MG63 (cell line): ENCODE measurements at regions not wholly inside any gene's neighbourhood (a gene's known extent, or its start where the extent isn't known, plus 50 kb on each side); places are given as distances from the start of the nearest gene placed in this dataset.

ENCODE experiments used
- DNase-seq: peaks from one replicate; pipeline ENCODE4 v3.0.0-alpha.2; 2020
- H3K27me3 ChIP-seq: fragments of 250-450 bp; sonication (Bioruptor Pico); 2 replicates; pipeline ENCODE4 v1.5.1; 2020; ENCODE audit warnings: mild to moderate bottlenecking, moderate library complexity
- H3K36me3 ChIP-seq: fragments of 250-450 bp; sonication (Bioruptor Pico); 2 replicates; pipeline ENCODE4 v1.5.1; 2020; ENCODE audit warnings: mild to moderate bottlenecking, moderate library complexity
- H3K4me3 ChIP-seq: fragments of 250-450 bp; sonication (Bioruptor Pico); 2 replicates; pipeline ENCODE4 v1.5.1; 2020; ENCODE audit warnings: mild to moderate bottlenecking, moderate library complexity
- H3K9me3 ChIP-seq: fragments of 250-450 bp; sonication (Bioruptor Pico); 2 replicates; pipeline ENCODE4 v1.5.1; 2020; ENCODE audit warnings: mild to moderate bottlenecking, moderate library complexity

GRCh38 chr4:106700321-106700720, 331.7 kb upstream of the GIMD1 start:
- Histone ChIP-seq H3K36me3 (no peaks in the 10 kb centered on the region), H3K4me3 (no peak overlapping the region), H3K27me3 (no peaks in the 10 kb centered on the region), H3K9me3 (no peaks in the 10 kb centered on the region)
- no peak for DNase-seq

DNA sequence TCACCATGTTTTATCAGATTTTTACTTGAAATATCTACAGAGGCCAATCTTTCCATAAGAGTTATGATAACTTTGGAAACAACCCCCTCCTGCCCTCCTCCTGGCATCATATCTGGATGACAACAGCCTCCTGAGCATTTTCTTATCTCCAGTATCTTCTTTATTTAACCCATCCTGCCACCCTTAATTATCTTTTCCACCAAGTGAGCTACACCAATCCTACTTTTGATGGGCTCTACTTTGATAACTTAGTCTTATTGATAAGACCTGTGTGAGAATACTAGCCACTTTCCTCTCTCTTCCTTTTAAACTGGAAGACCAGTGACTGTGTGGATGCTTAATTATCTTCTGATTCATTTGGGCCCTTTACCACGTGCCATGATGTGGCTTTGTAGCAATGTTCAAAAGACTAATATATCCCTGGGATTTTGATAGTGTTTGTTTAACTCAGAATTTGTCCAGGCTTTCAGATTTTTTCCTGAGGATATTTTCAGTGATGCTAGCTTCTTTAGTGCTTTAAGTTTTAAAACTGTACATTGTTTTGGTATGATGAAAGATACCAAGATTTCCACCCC, 330.1 kb upstream of the GIMD1 start:
- no peak overlapping the region for H3K4me3 ChIP-seq
- DNase-seq, result no peak
- H3K36me3 ChIP-seq, result no peaks in the 10 kb centered on the region
- no peaks in the 10 kb centered on the region for H3K9me3 ChIP-seq
- H3K27me3 ChIP-seq, result no peaks in the 10 kb centered on the region

GRCh38 chr4:106695501-106696262, 327.1 kb upstream of the GIMD1 start:
- Histone ChIP-seq H3K4me3 (no peak overlapping the region), H3K36me3 (no peaks in the 10 kb centered on the region), H3K9me3 (no peaks in the 10 kb centered on the region), H3K27me3 (no peaks in the 10 kb centered on the region)
- no peak for DNase-seq

DNA sequence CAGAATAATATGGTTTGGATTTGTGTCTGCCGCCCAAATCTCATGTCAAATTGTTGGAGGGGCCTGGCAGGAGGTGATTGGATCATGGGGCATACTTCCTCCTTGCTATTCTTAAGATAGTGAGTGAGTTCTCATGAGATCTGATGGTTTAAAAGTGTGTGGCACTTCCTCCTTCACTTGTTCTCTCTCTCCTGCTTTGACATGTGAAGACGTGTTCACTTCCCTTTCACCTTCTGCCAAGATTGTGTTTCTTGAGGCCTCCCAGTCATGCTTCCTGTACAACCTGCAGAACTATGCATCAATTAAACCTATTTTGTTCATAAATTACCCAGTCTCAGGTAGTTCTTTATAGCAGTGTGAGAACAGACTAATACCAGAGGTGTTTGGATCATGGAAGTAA, 325.7 kb upstream of the GIMD1 start:
- H3K27me3 ChIP-seq, result no peaks in the 10 kb centered on the region
- no peak for DNase-seq
- H3K4me3 ChIP-seq, result no peak overlapping the region
- no peaks in the 10 kb centered on the region for H3K36me3 ChIP-seq
- H3K9me3 ChIP-seq, result no peaks in the 10 kb centered on the region

- H3K36me3 ChIP-seq, result no peaks in the 10 kb centered on the region
- no peak overlapping the region for H3K4me3 ChIP-seq
- no peaks in the 10 kb centered on the region for H3K27me3 ChIP-seq
- no peaks in the 10 kb centered on the region for H3K9me3 ChIP-seq
- no peak for DNase-seq
Measured at GRCh38 chr4:106691749-106692148, 323.2 kb upstream of the GIMD1 start.

DNA sequence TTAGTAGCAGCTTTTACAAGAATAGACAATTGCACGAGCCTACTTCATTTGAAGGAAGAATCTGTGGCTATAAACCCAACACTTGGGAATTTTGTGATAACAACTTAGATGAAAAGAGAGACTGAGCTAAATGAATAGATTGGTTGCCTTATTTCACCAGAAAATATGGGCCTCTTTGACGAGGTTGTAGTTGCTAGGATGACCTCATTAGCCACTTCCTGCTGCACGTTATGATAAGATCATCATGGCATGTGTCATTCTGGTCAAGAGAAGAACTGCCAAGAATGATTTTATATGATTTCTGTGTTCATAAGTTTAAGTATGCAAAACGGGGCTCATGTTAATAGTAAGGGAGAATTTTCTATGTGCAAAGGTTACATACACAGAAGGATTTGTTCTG, 321.9 kb upstream of the GIMD1 start:
- Histone ChIP-seq H3K4me3 (no peak overlapping the region), H3K27me3 (no peaks in the 10 kb centered on the region), H3K9me3 (no peaks in the 10 kb centered on the region), H3K36me3 (no peaks in the 10 kb centered on the region)
- DNase-seq, result peak; percentile 0

DNA sequence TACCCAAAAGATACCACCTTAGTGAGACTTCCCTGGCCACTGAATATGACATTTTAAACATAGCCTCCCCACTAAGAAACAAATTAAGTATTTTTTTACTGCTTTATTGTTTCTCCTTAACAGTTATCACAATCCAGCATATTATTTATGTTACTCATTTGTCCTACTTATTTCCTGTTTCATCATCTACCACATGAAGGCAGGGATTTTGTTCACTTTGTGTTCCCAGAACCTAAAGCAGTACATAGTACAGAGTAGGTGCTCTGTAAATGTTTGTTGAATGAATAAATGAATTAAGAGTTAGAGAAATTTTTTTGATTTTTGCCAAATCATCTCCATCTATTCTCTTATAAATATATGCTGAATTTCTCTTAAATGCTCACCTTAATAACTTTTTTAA, 318.4 kb upstream of the GIMD1 start:
- Histone ChIP-seq H3K27me3 (no peaks in the 10 kb centered on the region), H3K4me3 (no peak overlapping the region), H3K9me3 (no peaks in the 10 kb centered on the region), H3K36me3 (no peaks in the 10 kb centered on the region)
- no peak for DNase-seq

DNA sequence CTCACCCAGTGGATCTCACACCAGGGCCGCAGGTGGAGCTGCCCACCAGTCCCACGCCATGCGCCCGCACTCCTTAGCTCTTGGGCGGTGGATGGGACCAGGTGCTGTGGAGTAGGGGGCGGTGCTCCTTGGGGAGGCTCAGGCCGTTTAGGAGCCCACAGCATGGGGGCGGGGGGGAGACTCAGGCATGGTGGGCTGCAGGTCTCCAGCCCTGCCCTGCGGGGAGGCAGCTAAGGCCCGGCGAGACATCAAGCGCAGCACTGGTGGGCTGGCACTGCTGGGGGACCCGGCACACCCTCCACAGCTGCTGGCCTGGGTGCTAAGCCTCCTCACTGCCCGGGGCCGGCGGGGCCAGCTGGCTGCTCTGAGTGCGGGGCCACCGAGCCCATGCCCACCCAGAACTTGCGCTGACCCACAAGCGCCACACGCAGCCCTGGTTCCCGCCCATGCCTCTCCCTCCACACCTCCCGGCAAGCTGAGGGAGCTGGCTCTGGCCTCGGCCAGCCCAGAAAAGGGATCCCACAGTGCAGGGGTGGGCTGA, 312.9 kb upstream of the GIMD1 start:
- Histone ChIP-seq H3K36me3 (no peaks in the 10 kb centered on the region), H3K27me3 (no peaks in the 10 kb centered on the region), H3K4me3 (no peak overlapping the region), H3K9me3 (no peaks in the 10 kb centered on the region)
- DNase-seq, result no peak

GRCh38 chr4:106679063-106679462, 310.5 kb upstream of the GIMD1 start:
- H3K9me3 ChIP-seq, result no peaks in the 10 kb centered on the region
- no peaks in the 10 kb centered on the region for H3K27me3 ChIP-seq
- H3K36me3 ChIP-seq, result no peaks in the 10 kb centered on the region
- H3K4me3 ChIP-seq, result no peak overlapping the region
- no peak for DNase-seq

DNA sequence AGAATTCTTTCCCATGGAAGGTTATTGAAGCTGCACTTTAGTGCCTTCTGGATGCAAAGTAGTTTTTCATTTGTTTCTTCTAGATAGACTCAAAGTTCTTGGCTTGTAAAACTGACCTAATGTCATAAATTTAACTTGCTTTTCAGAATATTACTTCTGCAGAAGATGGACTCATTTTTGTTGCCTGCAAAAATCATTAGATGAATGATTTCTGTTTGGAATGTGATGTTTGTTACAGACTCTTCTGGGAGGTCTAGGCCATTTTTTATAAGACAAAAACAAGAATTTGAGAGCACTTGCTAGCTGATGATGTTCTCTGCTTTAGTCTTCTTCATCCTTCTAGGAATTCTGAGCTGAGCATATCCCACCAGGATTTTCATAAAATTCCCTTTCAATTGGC, 308.6 kb upstream of the GIMD1 start:
- DNase-seq, result no peak
- no peak overlapping the region for H3K4me3 ChIP-seq
- no peaks in the 10 kb centered on the region for H3K9me3 ChIP-seq
- no peaks in the 10 kb centered on the region for H3K27me3 ChIP-seq
- H3K36me3 ChIP-seq, result no peaks in the 10 kb centered on the region

DNA sequence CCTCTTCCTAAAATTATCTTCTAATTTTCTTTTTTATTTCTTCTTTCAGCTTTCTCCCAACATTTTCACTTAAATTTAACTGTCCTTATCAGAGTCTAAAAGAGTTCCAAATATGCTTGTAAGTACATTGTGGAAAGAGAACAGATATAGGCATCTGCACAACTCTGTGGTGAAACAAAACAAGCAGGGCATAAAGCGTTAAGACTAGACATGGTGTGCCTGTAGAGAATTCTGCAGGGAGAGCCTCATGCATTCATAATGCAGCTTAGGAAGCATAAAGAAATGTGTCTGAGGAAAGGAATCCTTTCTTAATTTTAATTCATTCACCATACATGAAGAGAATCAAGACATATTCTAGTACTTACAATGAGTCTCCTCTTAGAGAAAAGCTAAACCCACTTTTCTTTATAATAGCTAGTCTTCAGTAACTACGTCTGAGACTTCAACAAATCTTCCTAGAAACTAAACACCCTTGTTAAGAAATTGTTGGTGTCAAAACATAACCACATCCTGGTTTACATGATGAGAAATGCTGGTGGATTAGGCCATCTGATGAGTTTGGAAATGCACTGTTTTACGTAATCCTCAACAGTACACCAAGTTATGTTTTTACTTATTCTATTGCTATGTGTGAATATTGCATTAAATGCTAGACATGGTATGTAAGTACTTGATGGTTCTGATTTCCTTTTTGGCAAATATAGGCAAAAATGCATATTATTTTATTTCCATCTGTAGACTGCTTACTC, 307.8 kb upstream of the GIMD1 start:
- no peaks in the 10 kb centered on the region for H3K9me3 ChIP-seq
- DNase-seq, result no peak
- no peaks in the 10 kb centered on the region for H3K36me3 ChIP-seq
- no peaks in the 10 kb centered on the region for H3K27me3 ChIP-seq
- no peak overlapping the region for H3K4me3 ChIP-seq

DNA sequence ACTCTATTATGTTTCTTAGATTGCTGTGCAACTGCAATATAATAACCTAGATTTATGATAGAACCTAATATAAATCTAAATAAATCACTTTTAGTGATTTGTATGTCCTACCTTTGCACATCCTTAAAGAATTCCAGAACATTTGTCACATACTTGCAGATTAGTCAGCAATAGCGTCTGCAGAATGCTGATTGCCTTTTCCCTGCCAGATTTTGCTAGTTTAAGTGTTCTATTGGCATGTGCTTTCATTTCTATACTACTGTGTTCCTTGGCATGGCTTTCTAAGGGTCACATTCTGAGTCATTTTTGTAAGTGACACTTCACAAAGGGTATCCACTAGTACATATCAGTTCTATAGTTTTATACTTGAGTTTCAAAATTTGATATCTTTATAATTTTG, 303.1 kb upstream of the GIMD1 start:
- Histone ChIP-seq H3K36me3 (no peaks in the 10 kb centered on the region), H3K27me3 (no peaks in the 10 kb centered on the region), H3K9me3 (no peaks in the 10 kb centered on the region), H3K4me3 (no peak overlapping the region)
- DNase-seq, result no peak

GRCh38 chr4:106670976-106671375, 302.4 kb upstream of the GIMD1 start:
- Histone ChIP-seq H3K9me3 (no peaks in the 10 kb centered on the region), H3K4me3 (no peak overlapping the region), H3K36me3 (no peaks in the 10 kb centered on the region), H3K27me3 (no peaks in the 10 kb centered on the region)
- DNase-seq, result no peak

DNA sequence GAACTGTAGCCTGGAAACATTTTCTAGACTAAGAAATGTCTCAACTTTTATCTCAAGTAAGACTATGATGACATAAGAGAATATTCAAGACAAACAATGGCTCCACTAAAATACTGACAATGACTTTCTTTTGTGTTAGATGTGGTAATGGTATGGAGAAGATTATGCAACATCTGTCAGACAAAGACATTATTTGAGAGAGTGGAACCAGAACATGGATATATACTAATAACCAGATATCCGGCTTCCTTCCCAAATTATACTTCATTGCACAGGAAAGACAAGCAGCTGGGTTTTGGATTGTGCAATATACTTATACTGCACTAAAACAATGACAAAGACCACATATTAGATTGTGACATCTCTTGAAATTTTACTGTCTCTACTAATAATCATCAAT, 290.8 kb upstream of the GIMD1 start:
- no peaks in the 10 kb centered on the region for H3K9me3 ChIP-seq
- no peak overlapping the region for H3K4me3 ChIP-seq
- H3K36me3 ChIP-seq, result no peaks in the 10 kb centered on the region
- no peaks in the 10 kb centered on the region for H3K27me3 ChIP-seq
- DNase-seq, result no peak

GRCh38 chr4:106652095-106652494, 283.5 kb upstream of the GIMD1 start:
- no peaks in the 10 kb centered on the region for H3K9me3 ChIP-seq
- DNase-seq, result no peak
- no peaks in the 10 kb centered on the region for H3K36me3 ChIP-seq
- H3K27me3 ChIP-seq, result no peaks in the 10 kb centered on the region
- H3K4me3 ChIP-seq, result no peak overlapping the region

- Histone ChIP-seq H3K4me3 (no peak overlapping the region), H3K36me3 (no peaks in the 10 kb centered on the region), H3K27me3 (no peaks in the 10 kb centered on the region), H3K9me3 (no peaks in the 10 kb centered on the region)
- no peak for DNase-seq
Measured at GRCh38 chr4:106650701-106651100, 282.1 kb upstream of the GIMD1 start.

GRCh38 chr4:106647451-106647850, 278.9 kb upstream of the GIMD1 start:
- H3K4me3 ChIP-seq, result no peak overlapping the region
- no peak for DNase-seq
- H3K9me3 ChIP-seq, result no peaks in the 10 kb centered on the region
- H3K27me3 ChIP-seq, result no peaks in the 10 kb centered on the region
- H3K36me3 ChIP-seq, result no peaks in the 10 kb centered on the region

- Histone ChIP-seq H3K4me3 (no peak overlapping the region), H3K36me3 (no peaks in the 10 kb centered on the region), H3K9me3 (no peaks in the 10 kb centered on the region), H3K27me3 (no peaks in the 10 kb centered on the region)
- DNase-seq, result no peak
Measured at GRCh38 chr4:106629268-106629625, 260.7 kb upstream of the GIMD1 start.
